IPS-15b (cell line): ENCODE measurements at regions not wholly inside any gene's neighbourhood (a gene's known extent, or its start where the extent isn't known, plus 50 kb on each side); places are given as distances from the start of the nearest gene placed in this dataset.

Source experiments
- H3K27me3 ChIP-seq: one replicate; pipeline ENCODE4 v1.6.1; 2013; ENCODE audit warnings: low read length; ENCODE audit not compliant: control insufficient read depth, insufficient read depth
- H3K36me3 ChIP-seq: one replicate; pipeline ENCODE4 v1.6.1; 2013; ENCODE audit warnings: low read length; ENCODE audit not compliant: control insufficient read depth, insufficient read depth
- H3K4me1 ChIP-seq: one replicate; pipeline ENCODE4 v1.6.1; 2013; ENCODE audit warnings: mild to moderate bottlenecking, low read length; ENCODE audit not compliant: control insufficient read depth, insufficient read depth
- H3K4me3 ChIP-seq: one replicate; pipeline ENCODE4 v1.5.1; 2013; ENCODE audit warnings: low read depth, low read length
- H3K9ac ChIP-seq: one replicate; pipeline ENCODE4 v1.6.1; 2013; ENCODE audit warnings: low read depth, mild to moderate bottlenecking, low read length
- H3K9me3 ChIP-seq: one replicate; pipeline ENCODE4 v1.6.1; 2013; ENCODE audit warnings: mild to moderate bottlenecking, low read length; ENCODE audit not compliant: control insufficient read depth, insufficient read depth

DNA sequence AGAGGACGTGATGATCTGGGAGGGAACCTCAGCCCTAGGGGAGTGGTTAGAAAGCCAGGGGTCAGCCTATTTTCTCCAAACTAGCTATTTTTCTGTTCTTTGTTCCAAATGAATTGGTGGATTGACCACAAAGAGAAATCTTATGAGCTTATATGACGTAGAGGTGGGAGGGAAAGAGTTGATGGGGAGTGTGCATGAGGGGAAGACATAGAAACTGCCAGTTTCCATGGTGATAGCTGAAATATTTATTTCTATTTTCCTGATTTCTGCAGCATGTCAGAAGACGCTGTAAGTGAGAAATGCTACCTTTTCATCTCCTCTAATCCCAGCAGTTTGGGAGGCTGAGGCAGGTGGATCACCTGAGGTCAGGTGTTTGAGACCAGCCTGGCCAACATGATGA lies 51.4 kb upstream of the CISTR start:
- H3K27me3 ChIP-seq, result peaks cover 52% of the 10 kb centered on the region
- no peaks in the 10 kb centered on the region for H3K4me1 ChIP-seq
- H3K9ac ChIP-seq, result no peak overlapping the region
- no peak overlapping the region for H3K4me3 ChIP-seq
- H3K9me3 ChIP-seq, result no peaks in the 10 kb centered on the region
- H3K36me3 ChIP-seq, result no peaks in the 10 kb centered on the region

GRCh38 chr12:53803703-53804102 lies 51.9 kb upstream of the CISTR start:
- Histone ChIP-seq H3K27me3 (peaks cover 51% of the 10 kb centered on the region), H3K9ac (no peak overlapping the region)

DNA sequence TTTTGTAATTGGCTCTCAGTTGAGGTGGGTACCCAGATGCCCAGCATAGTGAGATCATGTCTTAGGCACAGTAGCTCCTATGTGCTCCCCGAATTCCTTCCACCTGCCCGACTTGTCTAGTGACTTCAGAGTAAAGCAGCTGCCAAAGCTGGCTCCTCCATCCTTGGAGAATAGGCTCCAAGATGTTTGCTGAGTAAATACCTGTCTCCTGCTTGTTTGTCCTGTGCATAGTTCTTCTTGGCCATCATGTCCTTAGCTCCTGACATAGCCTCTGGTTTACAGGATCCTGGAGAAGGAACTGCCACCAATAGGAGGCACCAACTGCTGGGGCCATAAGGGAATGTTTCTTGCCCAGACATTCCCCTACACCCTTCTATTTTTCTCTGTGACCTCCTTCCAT lies 52.6 kb upstream of the CISTR start:
- Histone ChIP-seq H3K4me3 (no peak overlapping the region), H3K4me1 (no peaks in the 10 kb centered on the region), H3K9ac (no peak overlapping the region), H3K9me3 (no peaks in the 10 kb centered on the region), H3K27me3 (peaks cover 47% of the 10 kb centered on the region), H3K36me3 (no peaks in the 10 kb centered on the region)

More at GRCh38 chr12:53803703-53804102, 51.9 kb upstream of the CISTR start:
- Histone ChIP-seq H3K9me3 (no peaks in the 10 kb centered on the region), H3K36me3 (no peaks in the 10 kb centered on the region), H3K4me3 (no peak overlapping the region), H3K4me1 (no peaks in the 10 kb centered on the region)

GRCh38 chr12:53805067-53805466 lies 53.3 kb upstream of the CISTR start:
- peaks cover 52% of the 10 kb centered on the region for H3K27me3 ChIP-seq

DNA sequence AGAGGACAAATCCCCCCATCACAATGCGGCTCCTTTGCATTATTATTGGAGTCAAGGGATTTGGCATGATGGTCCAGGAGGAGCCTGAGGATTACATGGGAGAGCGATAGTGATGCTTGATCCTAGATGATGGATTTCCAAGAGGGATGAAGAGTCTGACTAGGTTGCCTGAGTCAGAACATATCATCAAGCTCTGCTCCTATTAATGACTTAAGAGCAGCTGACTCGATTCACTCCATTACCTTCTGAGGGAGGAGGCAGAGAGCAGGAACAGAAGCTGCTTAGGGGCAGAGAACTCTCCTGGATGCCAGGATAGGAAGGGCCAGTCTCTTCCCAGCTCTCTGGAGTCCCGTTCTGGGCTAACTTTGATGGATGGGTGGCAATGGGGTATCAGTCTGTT lies 54.0 kb upstream of the CISTR start:
- no peaks in the 10 kb centered on the region for H3K4me1 ChIP-seq
- no peaks in the 10 kb centered on the region for H3K36me3 ChIP-seq
- no peaks in the 10 kb centered on the region for H3K9me3 ChIP-seq
- H3K9ac ChIP-seq, result no peak overlapping the region
- no peak overlapping the region for H3K4me3 ChIP-seq
- peaks cover 50% of the 10 kb centered on the region for H3K27me3 ChIP-seq

More at GRCh38 chr12:53805067-53805466, 53.3 kb upstream of the CISTR start:
- no peak overlapping the region for H3K9ac ChIP-seq
- H3K9me3 ChIP-seq, result no peaks in the 10 kb centered on the region
- no peak overlapping the region for H3K4me3 ChIP-seq
- no peaks in the 10 kb centered on the region for H3K36me3 ChIP-seq
- H3K4me1 ChIP-seq, result no peaks in the 10 kb centered on the region

DNA sequence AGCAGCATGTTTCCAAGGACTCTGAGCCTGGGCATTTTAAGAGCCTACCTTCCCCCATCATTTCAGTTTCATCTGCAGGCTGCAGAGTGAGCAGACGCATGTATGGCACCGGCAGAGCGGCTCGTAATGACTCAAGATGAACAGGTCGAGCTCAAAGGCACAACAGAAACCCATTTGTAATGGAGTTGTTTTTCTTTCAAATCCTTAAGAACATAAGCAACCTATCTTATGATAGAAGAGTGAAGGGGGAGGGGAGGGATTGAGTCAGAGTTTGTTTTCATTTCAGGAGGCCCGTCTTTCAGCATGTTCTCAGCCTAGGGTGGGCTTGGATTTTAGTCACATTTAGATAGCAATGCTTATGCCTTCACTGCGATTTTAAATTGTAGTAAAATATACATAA lies 54.9 kb upstream of the CISTR start:
- Histone ChIP-seq H3K27me3 (peaks cover 51% of the 10 kb centered on the region), H3K9ac (no peak overlapping the region), H3K4me3 (no peak overlapping the region), H3K9me3 (no peaks in the 10 kb centered on the region), H3K4me1 (no peaks in the 10 kb centered on the region), H3K36me3 (no peaks in the 10 kb centered on the region)

DNA sequence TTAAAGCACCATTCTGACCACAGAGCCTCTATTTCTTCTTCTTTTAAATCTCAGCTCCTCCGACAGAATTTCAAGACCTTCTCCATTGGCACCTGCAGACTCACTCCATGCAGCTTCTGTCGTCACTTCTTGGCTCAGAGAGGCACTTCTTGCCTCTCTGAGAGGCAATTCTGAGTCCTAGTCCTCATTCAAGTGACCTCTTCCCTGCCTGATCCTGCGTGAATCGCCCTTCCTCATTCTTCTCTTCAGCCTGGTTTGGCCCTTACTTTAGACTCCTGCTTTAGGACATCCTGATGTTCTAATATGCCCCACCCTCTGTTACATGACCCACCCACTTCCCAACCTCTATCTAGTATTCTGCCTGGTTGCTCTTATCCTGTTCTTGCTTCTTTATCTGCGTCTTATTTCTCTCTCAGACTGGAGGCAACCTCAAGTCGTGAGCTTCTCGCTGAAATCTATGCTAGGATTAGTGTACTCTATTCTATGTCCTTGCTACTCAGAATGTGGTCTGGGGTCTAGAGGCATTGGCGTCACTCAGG lies 55.6 kb upstream of the CISTR start:
- Histone ChIP-seq H3K9ac (no peak overlapping the region), H3K4me3 (no peak overlapping the region), H3K36me3 (no peaks in the 10 kb centered on the region), H3K9me3 (no peaks in the 10 kb centered on the region), H3K27me3 (peaks cover 48% of the 10 kb centered on the region), H3K4me1 (no peaks in the 10 kb centered on the region)

DNA sequence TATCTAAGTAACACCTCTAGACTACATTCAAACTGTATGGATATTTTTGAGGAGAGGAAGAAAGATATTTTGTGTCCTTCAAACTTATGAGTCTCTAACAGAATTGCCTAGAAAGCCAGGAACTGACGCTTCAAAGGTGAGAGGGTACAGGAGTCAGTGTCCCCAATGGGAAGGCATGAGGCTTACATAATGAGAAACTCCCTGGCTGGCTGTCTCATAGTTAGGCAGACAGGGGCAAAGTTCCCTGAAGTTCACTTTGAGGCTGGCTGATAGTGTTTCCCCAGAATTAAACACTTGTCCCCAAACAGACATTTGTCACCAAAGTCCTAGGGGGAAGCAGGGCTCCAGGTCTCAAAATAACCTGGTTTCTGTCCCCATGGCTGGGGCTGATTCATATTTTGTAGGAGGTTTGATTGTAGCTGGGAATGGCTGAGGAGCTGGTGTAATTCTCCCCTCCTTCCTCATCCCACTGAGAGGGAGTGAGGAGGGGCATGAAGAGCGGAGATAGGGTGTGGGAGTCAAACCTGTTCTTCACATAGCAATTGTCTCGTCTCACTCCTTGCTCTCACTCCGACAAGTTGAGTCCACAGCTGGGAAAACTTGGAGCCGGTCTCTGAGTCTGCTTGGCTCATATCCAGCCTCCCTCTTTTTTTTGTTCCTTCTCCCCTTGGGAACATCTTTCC lies 56.4 kb upstream of the CISTR start:
- H3K9me3 ChIP-seq, result no peaks in the 10 kb centered on the region
- no peaks in the 10 kb centered on the region for H3K4me1 ChIP-seq
- H3K9ac ChIP-seq, result no peak overlapping the region
- H3K27me3 ChIP-seq, result peaks cover 42% of the 10 kb centered on the region
- H3K36me3 ChIP-seq, result no peaks in the 10 kb centered on the region
- H3K4me3 ChIP-seq, result no peak overlapping the region

GRCh38 chr12:53809005-53809404 lies 57.2 kb upstream of the CISTR start:
- Histone ChIP-seq H3K9me3 (no peaks in the 10 kb centered on the region), H3K36me3 (no peaks in the 10 kb centered on the region), H3K4me1 (no peaks in the 10 kb centered on the region), H3K27me3 (peaks cover 40% of the 10 kb centered on the region), H3K9ac (no peak overlapping the region), H3K4me3 (no peak overlapping the region)

GRCh38 chr12:53810950-53811349 lies 59.2 kb upstream of the CISTR start:
- Histone ChIP-seq H3K9ac (no peak overlapping the region), H3K9me3 (no peaks in the 10 kb centered on the region)

GRCh38 chr12:53811606-53812005 lies 59.8 kb upstream of the CISTR start:
- H3K4me1 ChIP-seq, result no peaks in the 10 kb centered on the region
- H3K36me3 ChIP-seq, result no peaks in the 10 kb centered on the region
- peaks cover 25% of the 10 kb centered on the region for H3K27me3 ChIP-seq
- no peak overlapping the region for H3K4me3 ChIP-seq
- H3K9ac ChIP-seq, result no peak overlapping the region
- no peaks in the 10 kb centered on the region for H3K9me3 ChIP-seq

More at GRCh38 chr12:53810950-53811349, 59.2 kb upstream of the CISTR start:
- Histone ChIP-seq H3K4me1 (no peaks in the 10 kb centered on the region), H3K36me3 (no peaks in the 10 kb centered on the region), H3K4me3 (no peak overlapping the region), H3K27me3 (peaks cover 29% of the 10 kb centered on the region)

- Histone ChIP-seq H3K27me3 (peaks cover 15% of the 10 kb centered on the region), H3K9me3 (no peaks in the 10 kb centered on the region), H3K9ac (no peak overlapping the region), H3K4me1 (no peaks in the 10 kb centered on the region), H3K4me3 (no peak overlapping the region), H3K36me3 (no peaks in the 10 kb centered on the region)
Measured at GRCh38 chr12:53816360-53817020, 64.7 kb upstream of the CISTR start.
